ENCODE measurements at regions not wholly inside any gene's neighbourhood (a gene's known extent, or its start where the extent isn't known, plus 50 kb on each side); places are given as distances from the start of the nearest gene placed in this dataset.

- DNase-seq (ENCODE audit: low read depth in 2 of 2), result peak in 1 of 2 donors; percentile 60
Observed at GRCh38 chr7:12783421-12784095, 96.1 kb downstream of the ARL4A start.

- no peak for DNase-seq (ENCODE audit: low read depth in 2 of 2)
Observed at GRCh38 chr7:12785473-12785872, 98.0 kb downstream of the ARL4A start.

- peak in 1 of 2 donors; percentile 55 for DNase-seq (ENCODE audit: low read depth in 2 of 2)
Observed at GRCh38 chr7:12786494-12786893, 99.1 kb downstream of the ARL4A start.

- DNase-seq (ENCODE audit: low read depth in 2 of 2), result no peak
Observed at GRCh38 chr7:12788171-12788570, 100.7 kb downstream of the ARL4A start.

GRCh38 chr7:12788591-12788990 lies 101.2 kb downstream of the ARL4A start:
- no peak for DNase-seq (ENCODE audit: low read depth in 2 of 2)

GRCh38 chr7:12794722-12795302 lies 107.4 kb downstream of the ARL4A start:
- no peak for DNase-seq (ENCODE audit: low read depth in 2 of 2)

- no peak for DNase-seq (ENCODE audit: low read depth in 2 of 2)
Observed at GRCh38 chr7:12796397-12797127, 109.1 kb downstream of the ARL4A start.

GRCh38 chr7:12800486-12800885 lies 113.1 kb downstream of the ARL4A start:
- no peak for DNase-seq (ENCODE audit: low read depth in 2 of 2)

GRCh38 chr7:12801107-12801506 lies 113.7 kb downstream of the ARL4A start:
- no peak for DNase-seq (ENCODE audit: low read depth in 2 of 2)

GRCh38 chr7:12802070-12802469 lies 114.6 kb downstream of the ARL4A start:
- peak in 1 of 2 donors; percentile 7 for DNase-seq (ENCODE audit: low read depth in 2 of 2)

GRCh38 chr7:12803542-12803941 lies 116.1 kb downstream of the ARL4A start:
- no peak for DNase-seq (ENCODE audit: low read depth in 2 of 2)

GRCh38 chr7:12805518-12805928 lies 118.1 kb downstream of the ARL4A start:
- no peak for DNase-seq (ENCODE audit: low read depth in 2 of 2)

GRCh38 chr7:12805957-12806356 lies 118.5 kb downstream of the ARL4A start:
- no peak for DNase-seq (ENCODE audit: low read depth in 2 of 2)

- DNase-seq (ENCODE audit: low read depth in 2 of 2), result no peak
Observed at GRCh38 chr7:12809476-12809875, 122.0 kb downstream of the ARL4A start.

- DNase-seq (ENCODE audit: low read depth in 2 of 2), result no peak
Observed at GRCh38 chr7:12812111-12812510, 124.7 kb downstream of the ARL4A start.

GRCh38 chr7:12814107-12814506 lies 126.7 kb downstream of the ARL4A start:
- DNase-seq (ENCODE audit: low read depth in 2 of 2), result no peak

GRCh38 chr7:12814828-12815227 lies 127.4 kb downstream of the ARL4A start:
- DNase-seq (ENCODE audit: low read depth in 2 of 2), result no peak

GRCh38 chr7:12815426-12815825 lies 128.0 kb downstream of the ARL4A start:
- no peak for DNase-seq (ENCODE audit: low read depth in 2 of 2)

- DNase-seq (ENCODE audit: low read depth in 2 of 2), result no peak
Observed at GRCh38 chr7:12815871-12816270, 128.4 kb downstream of the ARL4A start.

- DNase-seq (ENCODE audit: low read depth in 2 of 2), result no peak
Observed at GRCh38 chr7:12820777-12821176, 133.3 kb downstream of the ARL4A start.

GRCh38 chr7:12821746-12822145 lies 134.3 kb downstream of the ARL4A start:
- no peak for DNase-seq (ENCODE audit: low read depth in 2 of 2)

- DNase-seq (ENCODE audit: low read depth in 2 of 2), result peak; percentile 43 to 47
Observed at GRCh38 chr7:12826079-12826478, 138.6 kb downstream of the ARL4A start.
